ENCODE measurements at regions not wholly inside any gene's neighbourhood (a gene's known extent, or its start where the extent isn't known, plus 50 kb on each side); places are given as distances from the start of the nearest gene placed in this dataset.

- no peak for DNase-seq (ENCODE audit: low spot score in 2 of 2)
- WGBS, 2 donors = 81 to 90% methylated on average over 9 of the region's 9 CpGs
- intact Hi-C loops (cut with DNase I; ENCODE audit: low total_unique reads) = no loop called here
- no peak overlapping the region for H3K4me3 ChIP-seq (ENCODE audit: low read depth, poor library complexity, severe bottlenecking)
- no peak for TF ChIP-seq POLR2A (IDR thresholded peaks at IDR 0.05)
- TF ChIP-seq, protein P1, sequence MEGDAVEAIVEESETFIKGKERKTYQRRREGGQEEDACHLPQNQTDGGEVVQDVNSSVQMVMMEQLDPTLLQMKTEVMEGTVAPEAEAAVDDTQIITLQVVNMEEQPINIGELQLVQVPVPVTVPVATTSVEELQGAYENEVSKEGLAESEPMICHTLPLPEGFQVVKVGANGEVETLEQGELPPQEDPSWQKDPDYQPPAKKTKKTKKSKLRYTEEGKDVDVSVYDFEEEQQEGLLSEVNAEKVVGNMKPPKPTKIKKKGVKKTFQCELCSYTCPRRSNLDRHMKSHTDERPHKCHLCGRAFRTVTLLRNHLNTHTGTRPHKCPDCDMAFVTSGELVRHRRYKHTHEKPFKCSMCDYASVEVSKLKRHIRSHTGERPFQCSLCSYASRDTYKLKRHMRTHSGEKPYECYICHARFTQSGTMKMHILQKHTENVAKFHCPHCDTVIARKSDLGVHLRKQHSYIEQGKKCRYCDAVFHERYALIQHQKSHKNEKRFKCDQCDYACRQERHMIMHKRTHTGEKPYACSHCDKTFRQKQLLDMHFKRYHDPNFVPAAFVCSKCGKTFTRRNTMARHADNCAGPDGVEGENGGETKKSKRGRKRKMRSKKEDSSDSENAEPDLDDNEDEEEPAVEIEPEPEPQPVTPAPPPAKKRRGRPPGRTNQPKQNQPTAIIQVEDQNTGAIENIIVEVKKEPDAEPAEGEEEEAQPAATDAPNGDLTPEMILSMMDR (IDR thresholded peaks at IDR 0.05) = no peak
These were observed 158.7 kb upstream of the PDE10A start for GRCh38 chr6:165821754-165822153.

DNA sequence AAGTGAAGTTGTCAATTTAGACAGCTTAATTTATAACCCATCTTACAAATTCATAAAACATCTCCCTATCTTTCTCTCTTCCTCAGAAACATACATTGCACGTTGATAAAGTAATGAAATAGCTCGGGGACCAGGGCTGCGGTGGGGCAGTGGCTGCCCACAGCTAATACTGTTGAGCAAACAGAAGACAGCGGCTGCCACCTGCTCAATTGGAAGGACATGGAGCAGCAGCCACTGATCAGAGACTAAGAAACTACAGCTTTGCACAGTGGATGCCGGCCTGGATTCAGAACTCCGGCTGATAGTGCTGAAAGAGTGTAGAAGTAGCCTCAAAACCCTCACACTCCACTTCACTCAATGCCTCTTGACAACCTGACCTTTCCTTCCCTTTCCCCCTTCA, 157.9 kb upstream of the PDE10A start:
- DNase-seq (ENCODE audit: low spot score in 2 of 2) = no peak
- H3K4me3 ChIP-seq (ENCODE audit: low read depth, poor library complexity, severe bottlenecking) = no peak overlapping the region
- intact Hi-C loops (cut with DNase I; ENCODE audit: low total_unique reads) = no loop called here
- 67 to 80% methylated on average over 6 of the region's 6 CpGs for WGBS, 2 donors
- TF ChIP-seq, protein P1 (IDR thresholded peaks at IDR 0.05) = no peak
- TF ChIP-seq POLR2A (IDR thresholded peaks at IDR 0.05) = no peak

- intact Hi-C loops (cut with DNase I; ENCODE audit: low total_unique reads) = no loop called here
- TF ChIP-seq, protein P1 (IDR thresholded peaks at IDR 0.05) = no peak
- TF ChIP-seq POLR2A (IDR thresholded peaks at IDR 0.05) = no peak
- no peak for DNase-seq (ENCODE audit: low spot score in 2 of 2)
- WGBS, 2 donors = 58 to 61% methylated on average over 4 of the region's 4 CpGs
- no peak overlapping the region for H3K4me3 ChIP-seq (ENCODE audit: low read depth, poor library complexity, severe bottlenecking)
These were observed 157.4 kb upstream of the PDE10A start for GRCh38 chr6:165820407-165820806.

- 39 to 48% methylated on average over 21 of the region's 21 CpGs for WGBS, 2 donors
- DNase-seq (ENCODE audit: low spot score in 2 of 2) = no peak
- TF ChIP-seq, protein P1 (IDR thresholded peaks at IDR 0.05) = no peak
- no peak for TF ChIP-seq POLR2A (IDR thresholded peaks at IDR 0.05)
- intact Hi-C loops (cut with DNase I; ENCODE audit: low total_unique reads) = no loop called here
- no peak overlapping the region for H3K4me3 ChIP-seq (ENCODE audit: low read depth, poor library complexity, severe bottlenecking)
These were observed 156.4 kb upstream of the PDE10A start for GRCh38 chr6:165819394-165819793.

GRCh38 chr6:165818200-165818599, 155.2 kb upstream of the PDE10A start:
- H3K4me3 ChIP-seq (ENCODE audit: low read depth, poor library complexity, severe bottlenecking) = no peak overlapping the region
- intact Hi-C loops (cut with DNase I; ENCODE audit: low total_unique reads) = no loop called here
- DNase-seq (ENCODE audit: low spot score in 2 of 2) = no peak
- WGBS, 2 donors = 54 to 78% methylated on average over 4 of the region's 4 CpGs
- no peak for TF ChIP-seq POLR2A (IDR thresholded peaks at IDR 0.05)
- TF ChIP-seq, protein P1 (IDR thresholded peaks at IDR 0.05) = no peak

DNA sequence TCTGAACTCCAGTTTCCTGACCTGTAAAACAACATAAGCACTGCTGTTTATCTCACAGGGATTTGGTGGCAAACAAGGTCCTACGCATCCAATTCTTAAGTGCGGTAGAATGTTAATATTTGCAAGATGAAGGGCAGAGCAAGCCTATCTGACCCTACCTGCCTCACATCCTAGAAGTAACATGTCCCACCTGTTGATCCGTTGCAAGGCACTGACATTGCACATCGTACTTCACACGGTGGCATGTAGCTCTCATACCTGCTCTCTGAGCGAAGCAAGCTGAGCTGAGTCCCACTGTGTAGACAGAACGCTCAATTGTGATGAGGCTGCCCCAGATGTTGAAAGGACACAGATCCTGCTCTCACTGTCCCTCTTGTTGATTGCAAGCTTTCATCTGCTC, 154.7 kb upstream of the PDE10A start:
- WGBS, 2 donors = 82 to 86% methylated on average over 7 of the region's 7 CpGs
- TF ChIP-seq, protein P1 (IDR thresholded peaks at IDR 0.05) = no peak
- TF ChIP-seq POLR2A (IDR thresholded peaks at IDR 0.05) = no peak
- no peak overlapping the region for H3K4me3 ChIP-seq (ENCODE audit: low read depth, poor library complexity, severe bottlenecking)
- intact Hi-C loops (cut with DNase I; ENCODE audit: low total_unique reads) = no loop called here
- DNase-seq (ENCODE audit: low spot score in 2 of 2) = no peak

Data from lower leg skin (tissue), 4 donors.